HUES48 (cell line): ENCODE measurements at regions not wholly inside any gene's neighbourhood (a gene's known extent, or its start where the extent isn't known, plus 50 kb on each side); places are given as distances from the start of the nearest gene placed in this dataset.

Experiments used
- H3K27ac ChIP-seq: one replicate; pipeline ENCODE4 v1.7.0; 2013; ENCODE audit warnings: low read depth, low read length, inconsistent platforms
- H3K27me3 ChIP-seq: 2 replicates; pipeline ENCODE4 v1.6.1; 2013; ENCODE audit warnings: mild to moderate bottlenecking, low read length; ENCODE audit not compliant: control insufficient read depth, insufficient read depth
- H3K36me3 ChIP-seq: 2 replicates; pipeline ENCODE4 v1.6.1; 2013; ENCODE audit warnings: low read length; ENCODE audit not compliant: control insufficient read depth, insufficient read depth
- H3K4me1 ChIP-seq: 2 replicates; pipeline ENCODE4 v1.6.1; 2013; ENCODE audit warnings: mild to moderate bottlenecking, low read length; ENCODE audit not compliant: control insufficient read depth, insufficient read depth
- H3K4me3 ChIP-seq: 2 replicates; pipeline ENCODE4 v1.5.1; 2013; ENCODE audit warnings: mild to moderate bottlenecking, low read depth, low read length
- H3K9ac ChIP-seq: 2 replicates; pipeline ENCODE4 v1.6.1; 2013; ENCODE audit warnings: mild to moderate bottlenecking, low read depth, low read length, moderate library complexity
- H3K9me3 ChIP-seq: 2 replicates; pipeline ENCODE4 v1.6.1; 2013; ENCODE audit warnings: low read length; ENCODE audit not compliant: control insufficient read depth, insufficient read depth

- H3K4me3 ChIP-seq = no peak overlapping the region
- H3K9ac ChIP-seq = no peak overlapping the region
- H3K4me1 ChIP-seq = peaks cover 16% of the 10 kb centered on the region
- H3K27me3 ChIP-seq = no peaks in the 10 kb centered on the region
- 0 out of 2 replicates have a peak, but pooled peaks cover 2% of the 10 kb centered on the region for H3K9me3 ChIP-seq
- no peak overlapping the region for H3K27ac ChIP-seq
- H3K36me3 ChIP-seq = no peaks in the 10 kb centered on the region
Measured at GRCh38 chr6:17012421-17013225, 89.2 kb upstream of the STMND1 start.

- Histone ChIP-seq H3K9ac (no peak overlapping the region), H3K9me3 (0 out of 2 replicates have a peak, but pooled peaks cover 2% of the 10 kb centered on the region), H3K27ac (no peak overlapping the region), H3K36me3 (no peaks in the 10 kb centered on the region), H3K4me1 (peaks cover 16% of the 10 kb centered on the region), H3K4me3 (no peak overlapping the region), H3K27me3 (no peaks in the 10 kb centered on the region)
Measured at GRCh38 chr6:17011985-17012384, 89.9 kb upstream of the STMND1 start.

GRCh38 chr6:17007749-17008148, 94.1 kb upstream of the STMND1 start:
- H3K27ac ChIP-seq = no peak overlapping the region
- H3K9ac ChIP-seq = no peak overlapping the region
- no peaks in the 10 kb centered on the region for H3K27me3 ChIP-seq
- peaks cover 9% of the 10 kb centered on the region for H3K4me1 ChIP-seq
- H3K36me3 ChIP-seq = no peaks in the 10 kb centered on the region
- no peaks in the 10 kb centered on the region for H3K9me3 ChIP-seq
- no peak overlapping the region for H3K4me3 ChIP-seq

- no peaks in the 10 kb centered on the region for H3K4me1 ChIP-seq
- H3K4me3 ChIP-seq = no peak overlapping the region
- H3K27ac ChIP-seq = no peak overlapping the region
- H3K9me3 ChIP-seq = no peaks in the 10 kb centered on the region
- H3K36me3 ChIP-seq = no peaks in the 10 kb centered on the region
- no peaks in the 10 kb centered on the region for H3K27me3 ChIP-seq
- no peak overlapping the region for H3K9ac ChIP-seq
Measured at GRCh38 chr6:17006543-17006942, 95.3 kb upstream of the STMND1 start.

GRCh38 chr6:17004269-17004668, 97.6 kb upstream of the STMND1 start:
- no peaks in the 10 kb centered on the region for H3K4me1 ChIP-seq
- H3K9ac ChIP-seq = no peak overlapping the region
- H3K27ac ChIP-seq = no peak overlapping the region

GRCh38 chr6:17002123-17002522, 99.7 kb upstream of the STMND1 start:
- Histone ChIP-seq H3K27ac (no peak overlapping the region), H3K27me3 (no peaks in the 10 kb centered on the region), H3K9me3 (no peaks in the 10 kb centered on the region), H3K36me3 (no peaks in the 10 kb centered on the region), H3K4me1 (no peaks in the 10 kb centered on the region), H3K9ac (no peak overlapping the region), H3K4me3 (no peak overlapping the region)

More at GRCh38 chr6:17004269-17004668, 97.6 kb upstream of the STMND1 start:
- H3K4me3 ChIP-seq = no peak overlapping the region
- H3K9me3 ChIP-seq = no peaks in the 10 kb centered on the region
- H3K27me3 ChIP-seq = no peaks in the 10 kb centered on the region
- H3K36me3 ChIP-seq = no peaks in the 10 kb centered on the region

GRCh38 chr6:17001188-17001587, 100.7 kb upstream of the STMND1 start:
- Histone ChIP-seq H3K36me3 (no peaks in the 10 kb centered on the region), H3K27ac (no peak overlapping the region), H3K4me1 (no peaks in the 10 kb centered on the region), H3K9me3 (no peaks in the 10 kb centered on the region), H3K27me3 (no peaks in the 10 kb centered on the region), H3K4me3 (no peak overlapping the region), H3K9ac (no peak overlapping the region)

- Histone ChIP-seq H3K4me3 (no peak overlapping the region), H3K27me3 (no peaks in the 10 kb centered on the region), H3K27ac (no peak overlapping the region), H3K4me1 (no peaks in the 10 kb centered on the region), H3K9ac (no peak overlapping the region), H3K36me3 (no peaks in the 10 kb centered on the region), H3K9me3 (no peaks in the 10 kb centered on the region)
Measured at GRCh38 chr6:16999491-17000436, 102.1 kb upstream of the STMND1 start.

GRCh38 chr6:16998461-16998860, 103.4 kb upstream of the STMND1 start:
- Histone ChIP-seq H3K36me3 (no peaks in the 10 kb centered on the region), H3K4me1 (no peaks in the 10 kb centered on the region), H3K27me3 (no peaks in the 10 kb centered on the region), H3K9ac (no peak overlapping the region), H3K4me3 (no peak overlapping the region), H3K27ac (no peak overlapping the region), H3K9me3 (no peaks in the 10 kb centered on the region)

- Histone ChIP-seq H3K4me3 (no peak overlapping the region), H3K9me3 (no peaks in the 10 kb centered on the region), H3K9ac (no peak overlapping the region), H3K4me1 (no peaks in the 10 kb centered on the region), H3K36me3 (no peaks in the 10 kb centered on the region), H3K27me3 (no peaks in the 10 kb centered on the region), H3K27ac (no peak overlapping the region)
Measured at GRCh38 chr6:16995511-16996250, 106.2 kb upstream of the STMND1 start.
